GM23338 (cell line): ENCODE measurements at regions not wholly inside any gene's neighbourhood (a gene's known extent, or its start where the extent isn't known, plus 50 kb on each side); places are given as distances from the start of the nearest gene placed in this dataset.

Experiments
- CTCF ChIP-seq, 2 experiments: fragments of 200-600 bp in 1 of 2; sonication (generic) in 1 of 2; conservative IDR thresholded peaks; 2 replicates each; pipeline versions ENCODE4 v1.5.1 to v1.6.1; 2016 to 2017; ENCODE audit warnings: antibody characterized with exemption in 2 of 2, low read depth in 2 of 2, mild to moderate bottlenecking in 2 of 2, moderate library complexity in 1 of 2
- EZH2phosphoT487 ChIP-seq: fragments of 200-600 bp; sonication (generic); IDR thresholded peaks from one replicate; pipeline ENCODE4 v1.8.1; 2018; ENCODE audit warnings: antibody characterized with exemption; ENCODE audit not compliant: unreplicated experiment
- POLR2AphosphoS5 ChIP-seq: IDR thresholded peaks from 2 replicates; pipeline ENCODE4 v1.6.1; 2016; ENCODE audit warnings: antibody characterized with exemption, low read depth
- REST ChIP-seq: IDR thresholded peaks from one replicate; pipeline ENCODE4 v1.6.1; 2018; ENCODE audit warnings: antibody characterized with exemption; ENCODE audit not compliant: unreplicated experiment

GRCh38 chr4:128623508-128624215 is 185.8 kb upstream of the JADE1 start:
- TF ChIP-seq EZH2phosphoT487 (no peak), CTCF (conservative IDR thresholded peaks at IDR 0.05; ENCODE audit: low read depth in 2 of 2) (no peak), REST (no peak), POLR2AphosphoS5 (no peak)
